Activated CD4-positive, alpha-beta T cell treated with anti-CD3 and anti-CD28 coated beads for 36 hours (primary cell): ENCODE measurements at regions not wholly inside any gene's neighbourhood (a gene's known extent, or its start where the extent isn't known, plus 50 kb on each side); places are given as distances from the start of the nearest gene placed in this dataset.
A peak's percentile ranks its signal among the peaks of the same experiment; 100 is the strongest.

Source experiments
- ATAC-seq: fragments of 200-7000 bp; cut with Tn5 transposase; one replicate; pipeline ENCODE4 v1.10.0; 2021; ENCODE audit warnings: mild to moderate bottlenecking, moderate library complexity
- CTCF ChIA-PET: fragments of 350-600 bp; sonication (Branson Sonifier 250); formaldehyde crosslinking; loops from one replicate; lab custom pipeline; 2021; ENCODE audit warnings: antibody characterized with exemption; lab: Charles Lee
- POLR2A ChIA-PET: fragments of 350-600 bp; sonication (Branson Sonifier 250); formaldehyde crosslinking; loops from one replicate; lab custom pipeline; 2021; ENCODE audit warnings: antibody characterized with exemption, inconsistent platforms; lab: Charles Lee
- DNase-seq: peaks from one replicate; pipeline ENCODE4 v3.0.0-alpha.2; 2020
- H3K27ac Mint-ChIP-seq: one replicate; pipeline ENCODE4 v1.8.0; 2021; ENCODE audit warnings: mixed read lengths
- H3K27me3 Mint-ChIP-seq: one replicate; pipeline ENCODE4 v1.8.0; 2021; ENCODE audit warnings: mixed read lengths
- H3K36me3 Mint-ChIP-seq: one replicate; pipeline ENCODE4 v1.8.0; 2021; ENCODE audit warnings: low read depth, mixed read lengths
- H3K4me1 Mint-ChIP-seq: one replicate; pipeline ENCODE4 v1.8.0; 2021; ENCODE audit warnings: mixed read lengths
- H3K4me3 Mint-ChIP-seq: one replicate; pipeline ENCODE4 v1.8.0; 2021; ENCODE audit warnings: mild to moderate bottlenecking, moderate library complexity, mixed read lengths
- H3K9me3 Mint-ChIP-seq: one replicate; pipeline ENCODE4 v1.8.0; 2021; ENCODE audit warnings: low read depth, mixed read lengths
- intact Hi-C, 2 experiments: fragments of 100-400 bp; cut with DNase I in 1 of 2; cut with micrococcal nuclease in 1 of 2; formaldehyde crosslinking; loops; one replicate each; pipeline versions ENCODE4 v1.14.2 to v1.15.1; 2022 to 2024; cut with DNase I, micrococcal nuclease

DNA sequence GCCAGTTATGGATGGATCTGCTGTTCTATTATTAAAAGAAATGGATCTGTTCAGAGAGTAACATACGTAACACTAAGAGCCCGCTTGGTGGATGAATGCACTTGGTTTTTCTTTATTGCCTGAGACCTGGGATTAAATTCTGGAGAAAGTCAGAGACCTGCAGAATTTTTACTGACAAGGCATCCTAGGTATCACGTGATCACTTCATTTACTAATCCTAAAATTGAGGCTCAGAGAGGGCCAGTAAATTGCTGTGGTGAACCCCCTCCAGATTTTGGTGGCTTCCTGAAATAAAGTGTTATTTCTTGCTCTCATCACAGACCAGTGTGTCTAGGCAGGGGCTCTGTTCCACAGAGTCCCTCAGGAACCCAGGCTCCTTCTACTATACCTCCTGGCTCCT is 187.9 kb upstream of the LARGE1 start:
- intact Hi-C loops: loop anchor here in 1 of 2 experiments (5.0 kb wide), 2 partner anchors 586 to 806 kb away; no protein-coding TSS in a partner anchor
- Mint-ChIP-seq H3K4me3 (no peak overlapping the region), H3K9me3 (peaks cover 3% of the 10 kb centered on the region), H3K4me1 (no peaks in the 10 kb centered on the region), H3K27me3 (no peaks in the 10 kb centered on the region), H3K36me3 (no peaks in the 10 kb centered on the region), H3K27ac (no peak overlapping the region)
- DNase-seq: no peak
- ChIA-PET CTCF (interaction anchor here (0.7 kb wide), 1 partner anchor 916 kb away, joined by 3 read pairs; no protein-coding TSS in a partner anchor), POLR2A (no interaction called here)
- no peak for ATAC-seq

GRCh38 chr22:34111210-34111824 is 191.0 kb upstream of the LARGE1 start:
- Mint-ChIP-seq H3K9me3 (no peaks in the 10 kb centered on the region), H3K4me1 (no peaks in the 10 kb centered on the region), H3K36me3 (no peaks in the 10 kb centered on the region), H3K4me3 (no peak overlapping the region), H3K27ac (no peak overlapping the region), H3K27me3 (no peaks in the 10 kb centered on the region)
- intact Hi-C loops: no loop called here
- ChIA-PET CTCF (interaction anchor here (0.6 to 1.8 kb wide), 11 partner anchors 9 to 809 kb away, joined by 3 to 6 read pairs (median 4); no protein-coding TSS in a partner anchor), POLR2A (no interaction called here)
- DNase-seq (peak; percentile 41), ATAC-seq (no peak)

- Mint-ChIP-seq H3K27me3 (no peaks in the 10 kb centered on the region), H3K27ac (no peak overlapping the region), H3K4me3 (no peak overlapping the region), H3K9me3 (peaks cover 2% of the 10 kb centered on the region), H3K36me3 (no peaks in the 10 kb centered on the region), H3K4me1 (no peaks in the 10 kb centered on the region)
- ChIA-PET CTCF (interaction anchor here (0.6 to 1.0 kb wide), 2 partner anchors 19 to 109 kb away, joined by 3 read pairs; no protein-coding TSS in a partner anchor), POLR2A (no interaction called here)
- no peak for DNase-seq
- intact Hi-C loops: no loop called here
- no peak for ATAC-seq
Measured at GRCh38 chr22:34113381-34113780, 193.1 kb upstream of the LARGE1 start.

GRCh38 chr22:34114406-34114805 is 194.1 kb upstream of the LARGE1 start:
- DNase-seq: no peak
- no peaks in the 10 kb centered on the region for H3K4me1 Mint-ChIP-seq
- H3K4me3 Mint-ChIP-seq: no peak overlapping the region
- peaks cover 2% of the 10 kb centered on the region for H3K9me3 Mint-ChIP-seq
- POLR2A ChIA-PET: no interaction called here
- no peaks in the 10 kb centered on the region for H3K36me3 Mint-ChIP-seq
- no peaks in the 10 kb centered on the region for H3K27me3 Mint-ChIP-seq
- CTCF ChIA-PET: interaction anchor here (1.0 kb wide), 1 partner anchor 18 kb away, joined by 3 read pairs; no protein-coding TSS in a partner anchor
- no peak for ATAC-seq
- no peak overlapping the region for H3K27ac Mint-ChIP-seq
- intact Hi-C loops: no loop called here

DNA sequence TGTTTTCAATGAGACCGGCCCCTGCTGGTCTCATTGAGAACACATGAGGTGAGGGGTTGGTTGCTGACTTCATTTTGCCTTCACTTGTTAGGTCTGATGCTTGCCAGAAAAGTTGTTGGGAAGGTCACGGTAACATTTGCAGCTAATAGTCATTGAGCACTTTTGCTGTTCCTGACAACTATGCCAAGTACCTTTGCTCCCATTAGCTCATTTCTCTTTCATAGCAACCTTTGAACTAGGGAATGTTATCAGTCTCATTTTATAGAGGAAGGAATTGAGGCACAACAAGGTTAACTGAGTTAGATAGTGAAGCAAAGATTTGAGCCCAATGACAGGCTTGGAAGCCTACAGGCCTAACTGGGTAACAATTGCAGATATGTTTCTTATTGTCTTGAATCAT is 195.4 kb upstream of the LARGE1 start:
- Mint-ChIP-seq H3K36me3 (no peaks in the 10 kb centered on the region), H3K27ac (no peak overlapping the region), H3K4me1 (no peaks in the 10 kb centered on the region), H3K27me3 (no peaks in the 10 kb centered on the region), H3K9me3 (peaks cover 4% of the 10 kb centered on the region), H3K4me3 (no peak overlapping the region)
- CTCF ChIA-PET: no interaction called here
- POLR2A ChIA-PET: no interaction called here
- ATAC-seq (no peak), DNase-seq (no peak)
- intact Hi-C loops: no loop called here

DNA sequence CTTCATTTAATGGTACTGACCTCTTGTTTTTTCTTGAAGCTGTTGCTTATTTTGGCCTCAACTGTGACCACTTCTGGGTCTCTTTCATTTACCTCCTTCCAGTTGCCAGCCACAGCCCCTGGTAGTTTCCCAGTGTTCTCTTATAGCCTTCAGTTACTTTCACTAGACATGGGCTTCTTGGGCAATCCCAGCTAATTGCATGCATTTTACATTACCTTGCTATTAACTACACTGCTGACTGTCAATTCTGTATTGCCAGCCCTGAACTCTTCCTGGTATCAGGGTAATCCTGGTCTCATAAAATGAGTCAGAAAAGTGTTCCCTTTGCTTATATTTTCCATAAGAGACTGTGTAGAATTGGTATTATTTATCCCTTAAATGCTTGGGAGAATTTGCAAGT is 195.8 kb upstream of the LARGE1 start:
- POLR2A ChIA-PET: no interaction called here

DNA sequence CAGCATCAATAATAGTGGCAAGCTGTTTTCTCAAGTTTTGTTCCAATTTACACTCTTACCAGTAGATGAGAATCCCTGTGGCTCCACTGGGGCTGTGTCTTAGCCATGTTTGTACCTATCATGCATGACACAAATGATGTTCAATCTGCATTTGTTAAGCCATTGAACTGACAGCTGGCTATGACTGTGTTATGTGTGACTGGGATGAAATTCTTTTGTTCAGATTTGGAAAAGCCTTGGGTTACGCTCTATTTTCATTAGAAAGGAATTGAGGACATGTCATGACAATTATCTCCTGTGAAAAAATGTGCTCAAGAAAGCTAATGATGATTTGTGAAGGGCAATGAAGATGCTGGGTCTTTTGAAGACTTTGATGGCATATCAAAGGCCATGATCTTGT is 201.8 kb upstream of the LARGE1 start:
- Mint-ChIP-seq H3K4me1 (no peaks in the 10 kb centered on the region), H3K27ac (no peak overlapping the region), H3K36me3 (no peaks in the 10 kb centered on the region), H3K9me3 (peaks cover 6% of the 10 kb centered on the region), H3K27me3 (peaks cover 2% of the 10 kb centered on the region), H3K4me3 (no peak overlapping the region)
- DNase-seq (no peak), ATAC-seq (no peak)
- POLR2A ChIA-PET: no interaction called here
- CTCF ChIA-PET: no interaction called here
- intact Hi-C loops: no loop called here

More for the DNA sequence above, 195.8 kb upstream of the LARGE1 start:
- DNase-seq: no peak
- intact Hi-C loops: no loop called here
- no peak for ATAC-seq
- Mint-ChIP-seq H3K27ac (no peak overlapping the region), H3K9me3 (peaks cover 4% of the 10 kb centered on the region), H3K27me3 (no peaks in the 10 kb centered on the region), H3K4me3 (no peak overlapping the region), H3K36me3 (no peaks in the 10 kb centered on the region), H3K4me1 (no peaks in the 10 kb centered on the region)
- CTCF ChIA-PET: no interaction called here

- Mint-ChIP-seq H3K36me3 (no peaks in the 10 kb centered on the region), H3K9me3 (no peaks in the 10 kb centered on the region), H3K4me3 (no peak overlapping the region), H3K27me3 (peaks cover 2% of the 10 kb centered on the region), H3K4me1 (no peaks in the 10 kb centered on the region), H3K27ac (no peak overlapping the region)
- no peak for ATAC-seq
- ChIA-PET POLR2A (no interaction called here), CTCF (no interaction called here)
- no peak for DNase-seq
- intact Hi-C loops: no loop called here
Measured at GRCh38 chr22:34129691-34130486, 209.6 kb upstream of the LARGE1 start.

DNA sequence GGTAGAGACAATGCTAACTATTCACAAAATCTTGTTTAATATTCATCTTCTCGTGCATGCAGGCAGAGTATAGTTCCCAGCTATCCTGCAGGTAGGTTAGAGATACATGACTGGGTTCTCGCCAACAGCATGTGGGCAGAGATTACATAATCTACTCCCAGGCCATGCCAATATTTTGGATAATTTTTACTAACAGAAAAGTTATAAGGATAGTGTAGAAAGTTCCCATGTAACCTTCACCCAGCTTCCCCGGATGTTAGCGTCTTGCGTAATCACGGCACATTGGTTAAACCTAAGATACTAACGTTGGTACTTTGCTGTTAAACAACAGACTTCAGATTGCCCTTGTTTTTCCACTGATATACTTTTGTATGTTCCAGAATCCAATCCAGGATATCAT is 215.5 kb upstream of the LARGE1 start:
- no peak for ATAC-seq

GRCh38 chr22:34150023-34150422 is 229.7 kb upstream of the LARGE1 start:
- no peak overlapping the region for H3K27ac Mint-ChIP-seq
- intact Hi-C loops: no loop called here
- CTCF ChIA-PET: no interaction called here
- no peak for DNase-seq
- no peaks in the 10 kb centered on the region for H3K4me1 Mint-ChIP-seq
- H3K4me3 Mint-ChIP-seq: no peak overlapping the region
- no peaks in the 10 kb centered on the region for H3K27me3 Mint-ChIP-seq
- ATAC-seq: no peak
- POLR2A ChIA-PET: no interaction called here
- peaks cover 15% of the 10 kb centered on the region for H3K9me3 Mint-ChIP-seq
- no peaks in the 10 kb centered on the region for H3K36me3 Mint-ChIP-seq

More for the DNA sequence above, 215.5 kb upstream of the LARGE1 start:
- POLR2A ChIA-PET: no interaction called here
- intact Hi-C loops: no loop called here
- Mint-ChIP-seq H3K9me3 (no peaks in the 10 kb centered on the region), H3K36me3 (no peaks in the 10 kb centered on the region), H3K4me3 (no peak overlapping the region), H3K27me3 (peaks cover 2% of the 10 kb centered on the region), H3K27ac (no peak overlapping the region), H3K4me1 (no peaks in the 10 kb centered on the region)
- CTCF ChIA-PET: no interaction called here
- no peak for DNase-seq

DNA sequence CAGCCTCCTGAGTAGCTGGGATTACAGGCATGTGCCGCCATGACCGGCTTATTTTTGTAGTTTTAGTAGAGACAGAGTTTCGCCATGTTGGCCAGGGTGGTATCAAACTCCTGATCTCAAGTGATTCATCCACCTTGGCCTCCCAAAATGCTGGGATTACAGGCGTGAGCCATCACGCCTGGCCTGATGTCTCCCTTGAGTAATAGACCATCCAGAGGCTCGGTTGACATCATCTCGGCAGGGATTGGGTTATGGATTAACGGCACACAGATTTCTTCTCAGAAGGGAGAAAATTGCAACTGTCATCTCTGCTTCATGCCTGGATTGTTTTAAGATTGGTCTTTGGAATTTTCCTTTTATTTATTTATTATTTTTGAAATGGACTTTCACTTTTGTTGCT is 239.2 kb upstream of the LARGE1 start:
- H3K27me3 Mint-ChIP-seq: no peaks in the 10 kb centered on the region
- no peak for ATAC-seq

More for the DNA sequence above, 239.2 kb upstream of the LARGE1 start:
- ChIA-PET CTCF (no interaction called here), POLR2A (no interaction called here)
- Mint-ChIP-seq H3K4me3 (no peak overlapping the region), H3K36me3 (no peaks in the 10 kb centered on the region), H3K27ac (no peak overlapping the region), H3K4me1 (no peaks in the 10 kb centered on the region), H3K9me3 (peaks cover 6% of the 10 kb centered on the region)
- DNase-seq: no peak
- intact Hi-C loops: no loop called here
